Ureter (tissue), 1 donor: ENCODE measurements at regions not wholly inside any gene's neighbourhood (a gene's known extent, or its start where the extent isn't known, plus 50 kb on each side); places are given as distances from the start of the nearest gene placed in this dataset.

Experiments
- DNase-seq: peaks from one replicate; pipeline ENCODE4 v3.0.0-alpha.2; 2020; ENCODE audit warnings: low spot score
- donor health status: DM: yes; HTN: yes; CAD: no.

DNA sequence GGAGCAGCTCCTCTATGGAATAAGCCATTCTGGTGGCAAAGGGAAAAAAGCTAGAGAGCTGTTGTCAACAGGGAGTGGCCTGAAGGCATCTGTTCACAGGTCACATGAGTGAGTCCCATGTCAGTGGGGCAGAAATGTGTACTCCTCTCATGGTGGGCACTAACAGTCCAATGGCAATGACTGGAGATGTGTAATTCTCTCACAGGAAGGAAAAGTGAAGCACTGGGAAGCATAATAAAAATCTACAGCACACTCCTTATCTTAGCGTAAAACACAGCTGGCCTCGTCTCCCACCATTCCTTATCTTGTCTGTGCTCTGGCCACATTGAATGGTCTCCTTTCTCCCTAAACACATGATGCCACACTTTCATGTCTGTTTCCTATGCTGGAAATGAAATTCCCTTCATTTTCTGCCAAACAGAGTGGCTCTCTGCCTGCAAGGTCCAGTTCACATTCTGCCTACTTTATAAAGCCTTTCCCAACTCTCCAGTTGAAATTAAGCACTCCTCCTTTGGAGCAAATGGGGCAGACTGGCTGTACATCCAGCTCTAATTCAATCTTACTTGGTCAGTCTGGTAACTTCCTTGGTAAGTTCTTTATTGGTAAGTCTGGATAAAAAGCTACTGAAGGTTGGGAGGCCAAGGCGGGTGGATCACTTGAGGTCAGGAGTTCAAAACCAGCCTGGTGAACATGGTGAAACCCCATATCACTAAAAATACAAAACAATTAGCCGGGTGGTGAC lies 139.8 kb downstream of the RPL22L1 start:
- no peak for DNase-seq

DNA sequence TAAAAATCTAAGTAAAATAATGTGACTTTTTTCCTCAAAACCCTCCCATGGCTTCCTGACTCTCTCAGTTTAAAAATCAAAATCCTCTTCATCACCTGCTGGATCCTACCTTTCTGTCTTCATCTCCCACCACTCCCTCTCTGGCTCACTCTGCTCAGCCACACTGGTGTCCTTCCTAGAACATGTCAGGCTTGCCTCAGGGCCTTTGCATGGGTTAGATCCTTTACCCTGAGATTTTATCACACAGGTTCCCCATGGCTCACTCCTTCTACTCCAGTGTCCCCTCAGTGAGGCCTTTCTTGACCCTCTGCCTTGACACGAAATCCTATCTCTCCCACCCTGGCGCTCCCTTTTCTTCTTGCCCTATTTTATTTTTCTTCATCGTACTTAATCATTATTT lies 141.8 kb downstream of the RPL22L1 start:
- no peak for DNase-seq

DNA sequence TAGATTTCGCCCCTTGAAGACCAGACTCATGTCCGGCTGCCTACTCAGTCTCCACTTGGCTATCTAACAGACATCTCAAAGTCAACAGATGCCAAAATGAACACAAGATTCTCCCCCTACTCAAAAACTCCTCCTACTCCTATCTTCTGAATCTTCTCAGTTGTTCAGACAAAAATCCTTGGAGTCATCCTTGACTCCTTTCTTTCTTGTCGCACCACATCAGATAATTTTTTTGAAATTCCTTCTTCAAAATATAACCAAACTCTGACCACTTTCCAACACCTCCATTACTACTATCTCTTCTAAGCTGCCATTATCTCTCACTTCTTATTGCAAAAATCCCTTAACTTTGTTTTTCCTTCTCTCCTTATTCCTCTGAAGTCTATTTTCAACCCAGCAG lies 141.9 kb upstream of the SLC7A14 start:
- DNase-seq: no peak

DNA sequence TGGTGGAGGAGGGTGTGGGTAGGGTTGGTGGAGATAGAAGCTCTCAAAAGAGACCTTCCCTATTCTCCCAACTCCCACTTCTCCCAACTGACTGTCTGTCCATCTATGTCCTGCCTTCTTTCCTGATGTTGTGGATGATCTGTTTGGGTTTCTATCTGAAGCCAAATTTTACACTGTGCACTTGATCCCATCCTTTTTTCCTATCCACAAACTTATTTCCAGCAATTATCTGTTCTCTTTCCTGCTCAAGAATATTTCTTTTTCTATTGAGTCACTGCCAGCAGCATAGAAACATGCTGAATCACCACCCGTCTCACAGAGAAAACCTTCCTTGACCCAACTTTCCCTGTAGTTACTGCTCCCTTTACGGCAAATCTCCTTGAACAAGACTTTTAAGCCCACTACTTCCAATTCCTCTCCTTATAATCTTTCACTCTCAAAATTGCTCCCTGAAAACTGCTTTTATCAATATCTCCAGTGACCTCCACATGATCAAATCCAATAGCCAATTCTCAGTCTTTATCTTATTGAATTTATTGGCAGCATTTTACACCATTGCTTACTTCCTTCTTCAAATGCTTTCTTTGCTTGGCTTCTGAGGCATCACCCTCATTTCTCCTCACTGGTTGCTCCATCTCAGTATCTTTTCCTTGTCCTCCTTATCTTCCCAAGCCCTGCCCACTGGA lies 141.2 kb upstream of the SLC7A14 start:
- DNase-seq: no peak

DNA sequence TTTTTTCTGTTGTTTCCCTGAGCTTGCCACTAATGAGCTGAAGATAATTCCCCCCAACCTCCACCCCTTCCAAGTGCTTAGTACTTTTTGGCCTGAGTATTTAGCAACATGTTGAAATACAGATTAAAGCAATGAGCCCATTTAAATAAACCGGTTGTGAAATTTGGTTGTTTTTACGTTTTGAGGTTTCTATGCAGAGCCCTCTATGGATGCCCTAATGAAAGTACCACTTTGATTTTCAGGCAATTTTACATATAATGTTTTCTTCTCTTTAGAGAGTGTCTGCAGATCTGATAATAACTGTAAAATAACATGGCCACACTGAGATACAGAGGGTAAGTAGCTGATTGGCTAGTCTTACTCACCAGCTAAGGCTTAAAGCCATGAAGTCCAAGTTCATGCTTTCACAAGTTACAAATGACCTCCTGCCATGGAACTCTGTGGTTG lies 139.4 kb upstream of the SLC7A14 start:
- DNase-seq: no peak

DNA sequence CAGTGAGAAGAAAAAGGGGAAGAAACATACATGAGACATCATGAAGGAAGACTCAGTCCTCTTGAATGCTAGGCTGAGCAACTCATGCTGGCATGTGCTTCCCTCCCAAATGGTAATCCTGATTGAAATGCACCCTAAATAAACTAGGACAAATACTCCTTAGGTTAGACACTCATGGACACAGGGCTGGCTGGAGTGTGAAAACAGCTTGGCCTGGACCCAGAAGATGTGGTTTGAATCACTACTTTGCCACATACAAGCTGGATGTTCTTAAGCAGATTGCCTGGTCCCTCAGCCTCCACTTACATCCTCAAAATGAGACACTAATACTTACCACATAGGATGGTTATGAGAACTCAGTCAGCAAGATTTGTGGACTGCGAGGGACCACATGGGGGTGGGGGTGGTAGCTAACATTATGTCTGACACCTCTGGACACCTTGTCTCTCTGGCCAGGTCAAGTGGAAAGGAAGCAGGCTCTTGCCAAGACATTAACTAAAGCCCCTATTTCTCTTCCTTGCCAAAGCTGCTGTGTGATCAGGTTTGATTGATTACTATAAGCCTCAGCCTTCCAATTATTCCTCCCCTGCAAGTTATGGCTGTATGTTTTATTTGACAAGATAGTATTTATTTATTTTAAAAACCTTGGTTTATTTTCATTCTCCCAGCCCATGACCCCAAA lies 138.9 kb upstream of the SLC7A14 start:
- no peak for DNase-seq

DNA sequence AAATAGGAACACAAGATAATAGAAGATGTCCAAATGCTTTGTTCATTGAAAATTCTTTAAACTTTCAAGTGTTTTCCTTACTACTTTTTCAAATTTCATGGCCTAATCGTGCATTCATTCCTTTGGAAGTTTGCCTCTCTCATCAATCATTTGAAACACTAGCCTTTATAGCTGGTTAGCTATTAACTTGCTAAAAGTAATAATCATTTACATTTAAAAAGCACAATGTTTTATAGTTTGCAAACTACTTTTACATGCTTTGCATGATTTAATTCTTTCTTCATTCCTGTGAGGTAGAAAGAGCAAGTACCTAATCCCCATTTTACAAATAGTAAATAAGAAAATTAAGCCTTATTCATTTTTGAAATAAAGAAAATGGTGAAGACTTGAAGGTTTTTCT lies 137.4 kb upstream of the SLC7A14 start:
- DNase-seq: no peak

DNA sequence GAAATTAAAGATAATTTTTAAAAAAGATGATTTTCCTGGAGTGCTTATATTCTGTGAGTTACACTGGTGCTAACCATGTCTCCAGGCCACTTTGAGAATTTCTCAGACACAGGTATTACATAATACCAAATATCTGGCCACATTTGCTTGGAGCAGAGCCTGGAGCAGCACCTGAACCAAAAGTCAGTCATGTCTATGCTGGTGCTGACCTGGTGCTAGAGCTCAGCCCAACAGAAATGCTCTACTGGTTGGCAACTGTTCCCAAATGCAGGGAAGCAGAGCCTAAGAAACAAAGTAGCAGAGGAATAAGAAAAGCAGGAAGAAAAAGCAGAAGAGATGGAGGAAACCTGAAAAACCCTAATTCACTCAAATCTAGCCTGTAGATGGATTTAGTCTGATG lies 135.7 kb upstream of the SLC7A14 start:
- no peak for DNase-seq

DNA sequence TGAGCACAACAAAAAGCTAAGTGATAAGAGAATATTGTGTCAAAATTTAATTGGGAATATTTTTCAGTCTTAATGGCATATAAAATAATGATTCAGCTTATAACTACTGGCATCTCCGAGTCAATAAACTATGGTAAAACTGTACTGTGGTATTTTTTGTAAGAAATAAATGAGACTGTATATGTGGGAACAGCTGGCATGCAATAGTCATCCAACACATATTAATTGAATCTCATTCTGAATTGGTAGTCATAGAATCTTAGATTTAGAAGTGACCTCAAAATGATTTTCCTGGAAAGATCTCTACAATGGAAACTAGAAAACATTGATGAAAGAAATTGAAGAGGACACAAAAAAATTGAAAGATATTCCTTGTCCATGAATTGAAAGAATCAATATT lies 133.4 kb upstream of the SLC7A14 start:
- no peak for DNase-seq

DNA sequence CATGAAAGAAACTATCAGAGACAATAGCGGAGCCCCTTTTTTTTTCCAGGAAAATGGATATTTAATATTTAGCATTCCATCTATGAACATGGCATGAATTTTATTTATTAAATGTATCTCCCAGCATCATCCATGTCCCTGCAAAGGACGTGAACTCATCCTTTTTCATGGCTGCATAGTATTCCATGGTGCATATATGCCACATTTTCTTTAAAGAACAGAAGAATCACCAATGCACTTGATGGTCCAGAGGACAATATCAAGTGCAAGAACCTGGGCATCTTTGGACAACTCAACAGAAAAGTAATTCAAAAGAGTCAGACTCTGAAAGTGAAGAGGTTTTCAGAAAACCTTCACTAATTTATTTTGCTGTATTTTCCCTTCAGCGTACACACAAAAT lies 133.0 kb upstream of the SLC7A14 start:
- DNase-seq: no peak

DNA sequence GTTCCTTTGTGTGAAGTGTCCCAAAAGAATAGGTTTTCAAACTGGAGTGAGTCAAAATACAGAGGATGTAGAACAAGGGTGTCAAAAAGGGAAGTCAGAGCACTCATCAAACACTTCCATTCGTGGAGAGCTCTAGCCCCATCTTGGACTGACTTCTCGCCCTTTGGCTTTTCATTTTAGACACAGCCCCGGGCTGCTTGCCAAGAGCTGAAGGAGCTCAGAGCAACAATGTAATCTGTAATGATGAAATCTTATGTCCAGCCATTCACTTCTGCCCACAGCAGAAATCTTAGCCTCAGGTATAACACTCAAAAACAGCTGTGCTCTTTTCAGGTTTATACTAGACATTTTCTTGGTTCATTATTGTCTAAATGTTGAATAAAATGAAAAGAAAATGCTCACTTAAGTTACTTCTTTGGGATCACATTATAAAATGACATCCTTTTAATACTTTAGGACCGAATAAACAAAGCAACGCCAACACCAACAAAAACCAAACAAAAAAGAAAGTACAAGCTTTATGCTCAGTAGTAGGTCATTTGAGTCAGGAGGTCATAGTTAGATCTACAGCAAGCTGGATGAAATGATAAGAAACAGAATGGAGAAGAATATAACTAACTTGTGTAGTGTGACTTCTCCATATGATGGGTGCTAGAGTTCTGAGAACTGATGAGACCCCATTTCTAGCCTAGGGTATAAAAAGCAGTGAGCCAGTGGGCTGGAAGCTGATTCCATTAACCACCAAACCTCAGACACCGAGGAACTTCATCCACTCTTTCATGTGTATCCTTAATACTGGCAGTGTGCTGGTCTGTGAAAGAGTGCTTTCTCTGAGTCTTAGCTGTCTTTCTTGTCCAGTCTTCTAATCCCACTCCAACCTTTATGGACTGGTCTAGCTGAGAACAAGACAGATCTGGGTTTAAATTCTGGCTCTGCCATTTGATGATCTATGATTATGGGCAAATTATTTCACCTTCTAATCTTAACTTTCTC lies 131.8 kb upstream of the SLC7A14 start:
- no peak for DNase-seq

DNA sequence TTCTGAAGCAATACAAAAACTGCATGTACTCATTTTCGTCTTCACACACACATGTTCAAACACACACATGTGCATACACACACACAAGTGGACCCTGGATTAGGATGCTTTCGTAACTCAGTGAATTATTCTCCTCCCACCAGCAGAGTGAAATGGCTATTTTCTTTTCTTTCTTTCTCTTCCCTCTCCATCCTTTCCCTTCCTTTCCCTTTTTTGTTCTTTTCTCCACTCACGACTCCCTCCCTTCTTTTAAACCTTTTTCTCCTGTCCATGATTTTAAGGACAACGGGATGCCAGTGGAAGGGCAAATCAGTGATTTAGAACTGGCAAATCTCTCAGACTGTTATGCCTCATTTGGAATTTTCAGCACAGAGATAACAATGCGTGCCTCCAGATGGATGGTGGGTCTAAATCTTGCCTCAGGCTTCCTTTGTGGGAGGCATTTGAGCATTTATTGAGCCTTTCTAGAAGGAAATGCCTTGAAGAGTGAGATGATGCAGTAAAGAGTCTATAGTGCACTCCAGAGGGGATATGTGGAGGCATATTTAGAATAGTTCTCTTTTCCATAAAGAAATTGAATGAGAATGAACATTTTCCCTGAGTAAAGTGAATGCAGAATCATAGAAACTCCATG lies 130.4 kb upstream of the SLC7A14 start:
- DNase-seq: no peak

DNA sequence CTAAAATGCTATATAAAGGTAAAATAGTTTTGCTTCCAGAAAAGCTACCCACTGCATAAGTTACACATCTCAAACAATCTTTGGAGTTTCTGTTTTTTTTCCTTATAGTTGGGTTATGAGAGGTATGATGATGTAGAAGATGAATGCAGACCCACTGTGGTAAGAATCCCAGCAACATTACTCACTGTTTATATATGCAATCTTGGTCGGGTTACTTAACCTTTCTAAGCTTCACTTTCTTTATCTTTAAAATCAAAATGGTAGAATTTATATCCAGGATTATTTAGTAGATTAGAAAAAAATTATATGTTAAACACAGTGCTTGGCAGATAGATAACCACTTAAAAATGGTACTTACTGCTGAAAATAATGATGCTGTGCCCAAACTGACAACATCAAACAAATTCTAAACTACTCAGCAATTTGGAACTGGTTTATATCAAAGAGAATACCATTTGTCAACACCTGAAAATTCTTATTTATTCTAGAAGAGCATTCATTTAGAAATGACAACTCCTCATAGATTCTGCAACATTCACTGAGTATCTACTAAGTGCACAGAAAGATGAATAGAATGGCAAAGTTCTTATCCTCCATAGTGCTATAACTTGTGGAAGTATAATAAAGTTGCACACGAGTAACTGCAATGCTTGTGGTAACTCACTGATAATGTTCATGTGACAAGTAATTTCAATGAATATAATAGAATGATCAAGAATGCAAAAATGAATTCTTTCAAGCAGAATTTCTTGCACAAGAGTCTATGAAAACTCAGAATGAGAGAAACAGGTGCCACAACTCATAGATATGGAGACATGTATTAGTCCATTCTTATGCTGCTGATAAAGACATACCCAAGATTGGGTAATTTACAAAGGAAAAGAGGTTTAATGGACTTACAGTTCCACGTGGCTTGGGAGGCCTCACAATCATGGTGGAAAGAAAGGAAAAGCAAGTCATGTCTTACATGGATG lies 129.0 kb upstream of the SLC7A14 start:
- no peak for DNase-seq

DNA sequence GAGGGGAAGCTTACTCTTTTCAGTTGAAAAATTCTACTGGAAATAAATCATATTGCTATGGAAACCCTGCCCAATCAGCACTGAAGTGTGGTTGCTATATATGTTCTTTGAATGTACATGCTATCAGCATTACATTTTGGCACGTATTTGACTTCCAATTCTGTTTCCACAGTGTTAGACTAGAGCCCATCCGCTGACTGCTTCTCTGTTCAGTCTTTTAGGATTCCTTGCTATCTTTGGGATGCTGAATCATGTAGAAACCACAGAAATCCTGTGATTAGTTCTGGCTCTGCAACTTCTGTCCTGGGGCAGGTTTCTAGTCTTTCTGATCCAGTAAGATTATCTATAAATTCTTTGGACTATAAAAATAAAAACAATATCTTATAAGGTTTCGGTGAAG lies 128.2 kb upstream of the SLC7A14 start:
- DNase-seq: no peak

DNA sequence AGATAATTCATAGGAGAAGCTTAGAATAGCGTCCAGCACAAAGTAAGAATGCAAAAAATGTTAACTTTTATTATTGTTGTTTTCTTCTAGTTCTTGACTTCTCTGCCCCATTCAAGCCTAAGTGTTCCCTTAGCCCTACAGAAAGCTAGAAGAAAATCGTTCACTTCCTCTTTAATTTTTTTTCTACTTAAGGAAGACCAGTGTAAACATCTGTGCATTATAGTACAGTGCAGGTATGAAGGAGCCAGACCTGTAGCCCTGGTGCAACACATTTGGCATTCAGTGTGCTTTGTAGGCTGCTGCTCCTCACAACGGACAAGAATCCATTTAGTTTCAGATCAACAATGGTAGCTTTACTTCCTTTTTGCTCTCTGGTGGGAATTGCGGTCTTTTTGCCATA lies 127.8 kb upstream of the SLC7A14 start:
- DNase-seq: no peak

DNA sequence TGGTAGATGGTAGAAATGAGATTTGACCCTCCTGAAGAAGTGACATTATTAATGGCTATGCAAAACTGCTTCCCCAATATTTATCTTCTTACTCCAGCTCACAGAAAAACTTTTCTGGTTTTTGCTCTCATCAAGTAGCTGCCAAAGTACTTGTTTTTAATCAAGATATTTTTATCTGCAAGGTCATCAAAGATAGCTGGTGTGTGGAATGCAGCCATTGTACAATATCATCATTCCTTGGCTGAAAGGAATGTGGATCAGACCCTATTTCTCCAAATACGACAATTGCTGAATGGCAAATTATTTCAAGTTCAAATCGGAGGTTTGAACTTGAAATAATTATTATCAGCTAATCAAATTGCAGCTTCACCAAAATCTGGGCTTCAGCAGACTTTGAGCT lies 126.9 kb upstream of the SLC7A14 start:
- DNase-seq: no peak

DNA sequence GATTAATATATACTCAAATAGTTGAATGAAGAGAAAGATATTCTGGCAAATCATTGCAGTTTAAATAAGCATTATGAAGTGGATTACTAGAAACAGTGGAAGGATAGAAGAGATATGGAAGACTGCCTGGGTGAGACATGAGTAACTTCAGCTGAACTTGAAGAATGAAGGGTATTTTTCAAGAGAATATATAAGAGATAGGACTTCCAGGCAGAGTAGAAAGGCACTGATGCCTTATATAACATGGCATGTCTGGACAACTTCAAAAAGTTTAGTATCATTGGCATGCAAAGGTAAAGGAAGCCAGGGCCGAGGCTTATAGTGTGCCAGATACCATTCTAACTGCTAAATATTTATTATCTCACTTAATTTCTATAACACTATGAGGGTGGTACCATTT lies 126.5 kb upstream of the SLC7A14 start:
- DNase-seq: no peak

DNA sequence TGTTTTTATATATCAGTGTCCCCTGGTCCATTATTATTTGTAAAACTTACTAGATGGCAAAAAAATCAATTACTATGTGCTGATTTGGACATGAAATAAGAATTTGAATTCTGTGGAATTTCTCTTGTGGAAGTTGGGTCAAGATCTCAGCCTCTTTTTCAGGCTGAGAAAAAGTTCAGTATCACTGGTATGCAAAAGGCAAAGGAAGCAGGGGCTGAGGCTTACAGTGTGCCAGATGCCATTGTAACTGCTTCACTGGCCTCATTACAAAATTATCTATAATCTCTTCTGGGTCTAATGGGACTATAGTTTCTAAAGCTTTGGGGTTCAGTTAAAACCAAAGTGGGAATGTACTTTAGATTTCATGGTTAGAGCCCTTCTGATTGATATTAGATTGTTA lies 125.9 kb upstream of the SLC7A14 start:
- no peak for DNase-seq

DNA sequence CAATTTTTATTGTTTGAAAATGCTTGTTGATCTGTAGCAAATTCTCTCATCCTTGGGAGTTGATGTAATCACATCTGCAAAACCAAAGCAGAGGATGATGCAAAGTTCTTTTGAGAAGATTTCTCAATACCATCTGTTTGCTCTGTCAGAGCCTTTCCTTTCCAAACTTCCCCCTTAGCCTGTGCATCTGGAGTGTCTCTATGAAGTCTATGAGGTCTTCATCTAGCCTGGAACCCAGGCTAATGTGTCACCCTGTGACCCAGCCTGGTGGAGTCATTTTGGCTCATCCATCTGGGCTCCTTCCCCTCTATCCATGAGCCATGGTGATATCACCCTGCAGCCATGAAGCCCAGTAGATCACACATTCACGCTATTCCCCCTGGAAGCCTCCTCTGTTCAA lies 123.2 kb upstream of the SLC7A14 start:
- DNase-seq: no peak

DNA sequence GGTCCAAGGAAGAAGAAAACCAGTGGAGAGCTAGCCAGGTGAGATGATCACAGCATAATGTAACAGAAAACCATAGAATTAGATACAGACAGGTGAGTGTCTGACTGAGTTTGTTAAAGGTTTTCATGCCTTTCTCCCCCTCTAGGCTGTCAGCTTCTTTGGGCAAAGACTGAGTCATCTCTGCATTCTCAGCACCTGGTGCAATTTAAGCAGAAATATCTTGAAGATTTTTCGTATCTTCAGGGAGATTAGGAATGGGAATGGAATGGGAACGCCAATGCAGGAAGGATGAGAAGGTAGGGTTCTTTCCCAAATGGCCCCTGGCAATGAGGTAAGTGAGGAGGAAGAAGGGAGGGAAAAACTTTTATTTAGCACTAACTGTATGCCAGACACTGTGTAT lies 122.0 kb upstream of the SLC7A14 start:
- no peak for DNase-seq
